ENCODE measurements at regions not wholly inside any gene's neighbourhood (a gene's known extent, or its start where the extent isn't known, plus 50 kb on each side); places are given as distances from the start of the nearest gene placed in this dataset.

DNA sequence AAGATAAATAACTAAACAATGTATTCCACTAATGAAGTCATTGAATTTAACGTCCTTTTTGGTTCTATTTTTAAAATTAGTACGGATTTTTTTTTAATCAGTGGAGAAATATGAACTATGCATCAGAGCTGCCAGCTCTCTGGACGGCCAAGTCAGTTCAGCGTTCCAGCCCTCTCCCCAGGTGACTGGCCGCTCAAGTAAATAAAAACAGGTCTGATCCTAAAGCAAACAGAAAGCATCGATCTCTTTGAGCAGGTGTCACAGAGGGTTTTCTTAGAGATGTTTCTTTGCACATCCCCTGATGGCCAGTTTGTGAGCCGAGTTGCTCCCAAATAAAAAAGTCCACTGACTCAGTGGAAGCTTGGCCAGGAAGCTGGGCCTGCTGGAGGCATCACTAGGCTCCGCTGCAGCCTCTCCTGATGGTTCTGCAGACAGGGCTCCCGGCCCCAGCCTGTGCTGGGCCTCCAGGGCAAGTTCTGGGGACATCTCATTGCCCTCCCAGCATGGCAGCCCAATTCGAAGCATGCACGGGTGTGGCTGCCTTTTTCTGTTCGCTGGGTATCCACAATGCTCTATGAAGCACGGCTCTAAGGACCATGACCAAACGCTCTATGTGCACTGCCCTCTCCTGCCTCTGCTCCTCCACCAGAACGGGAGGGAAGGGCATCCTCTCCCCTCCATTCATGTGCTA is 74.7 kb upstream of the PPP2R2D start:
- Histone ChIP-seq H3K79me2 (ENCODE audit: control insufficient read depth, low read length) (no peaks in the 10 kb centered on the region), H3K4me2 (ENCODE audit: low read length) (no peak overlapping the region), H3K4me3 (ENCODE audit: low read length) (no peak overlapping the region), H3K4me1 (ENCODE audit: control insufficient read depth, low read length) (no peaks in the 10 kb centered on the region), H3K27ac (ENCODE audit: low read depth, low read length) (no peak overlapping the region), H3K9me2 (replicated peaks; ENCODE audit: control insufficient read depth, low read length) (no peaks in the 10 kb centered on the region), H3F3A (ENCODE audit: control insufficient read depth, insufficient read depth) (no peaks in the 10 kb centered on the region), H3K9me3 (ENCODE audit: control insufficient read depth, insufficient read depth, low read length) (no peaks in the 10 kb centered on the region), H3K36me3 (ENCODE audit: control insufficient read depth, low read length) (no peaks in the 10 kb centered on the region), H3K27me3 (ENCODE audit: control insufficient read depth, low read length) (no peaks in the 10 kb centered on the region), H4K20me1 (ENCODE audit: control insufficient read depth, insufficient read depth, low read depth, low read length) (no peaks in the 10 kb centered on the region)
- TF ChIP-seq, protein P1, sequence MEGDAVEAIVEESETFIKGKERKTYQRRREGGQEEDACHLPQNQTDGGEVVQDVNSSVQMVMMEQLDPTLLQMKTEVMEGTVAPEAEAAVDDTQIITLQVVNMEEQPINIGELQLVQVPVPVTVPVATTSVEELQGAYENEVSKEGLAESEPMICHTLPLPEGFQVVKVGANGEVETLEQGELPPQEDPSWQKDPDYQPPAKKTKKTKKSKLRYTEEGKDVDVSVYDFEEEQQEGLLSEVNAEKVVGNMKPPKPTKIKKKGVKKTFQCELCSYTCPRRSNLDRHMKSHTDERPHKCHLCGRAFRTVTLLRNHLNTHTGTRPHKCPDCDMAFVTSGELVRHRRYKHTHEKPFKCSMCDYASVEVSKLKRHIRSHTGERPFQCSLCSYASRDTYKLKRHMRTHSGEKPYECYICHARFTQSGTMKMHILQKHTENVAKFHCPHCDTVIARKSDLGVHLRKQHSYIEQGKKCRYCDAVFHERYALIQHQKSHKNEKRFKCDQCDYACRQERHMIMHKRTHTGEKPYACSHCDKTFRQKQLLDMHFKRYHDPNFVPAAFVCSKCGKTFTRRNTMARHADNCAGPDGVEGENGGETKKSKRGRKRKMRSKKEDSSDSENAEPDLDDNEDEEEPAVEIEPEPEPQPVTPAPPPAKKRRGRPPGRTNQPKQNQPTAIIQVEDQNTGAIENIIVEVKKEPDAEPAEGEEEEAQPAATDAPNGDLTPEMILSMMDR (IDR thresholded peaks at IDR 0.05; ENCODE audit: low read depth, low read length, poor library complexity, severe bottlenecking), result no peak
- TF ChIP-seq EZH2phosphoT487 (IDR thresholded peaks at IDR 0.05; ENCODE audit: borderline replicate concordance, low read length), result no peak

DNA sequence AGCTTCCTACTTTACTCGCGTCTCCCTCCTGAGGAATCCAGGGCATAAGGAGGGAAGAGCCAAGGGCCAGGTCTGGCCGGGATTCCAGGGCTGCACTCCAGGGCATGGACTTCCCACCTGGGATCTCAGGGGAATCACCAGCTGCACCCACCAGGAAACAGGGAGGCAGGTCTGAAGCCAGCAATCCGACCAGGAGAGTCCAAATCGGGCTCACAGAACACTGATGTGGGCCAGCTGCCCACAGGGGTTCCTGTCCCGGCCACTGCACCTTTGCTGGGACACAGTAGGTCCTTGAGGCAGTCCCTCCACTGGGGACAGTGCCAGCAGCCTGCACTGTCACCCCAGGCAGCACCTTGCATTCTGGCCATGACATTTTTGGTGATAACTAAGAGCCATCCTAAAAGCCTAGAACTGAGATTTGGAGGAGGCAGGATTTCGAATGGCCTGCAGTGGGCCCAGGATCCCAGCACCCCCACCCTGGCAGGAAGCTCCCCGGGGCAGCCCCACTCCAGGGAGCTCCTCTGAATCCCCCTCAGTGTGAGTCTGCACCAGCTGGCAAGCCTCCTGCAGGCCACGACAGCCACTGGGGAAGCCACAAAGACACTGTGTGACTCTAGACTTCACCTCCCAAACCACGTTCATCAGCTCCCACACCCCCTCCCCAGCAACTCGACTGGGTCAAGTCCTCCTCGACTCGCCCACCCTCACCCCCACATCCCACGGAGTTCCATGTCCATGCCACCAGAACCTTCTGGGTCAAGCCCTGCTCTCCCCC is 71.5 kb upstream of the PPP2R2D start:
- H4K20me1 ChIP-seq (ENCODE audit: control insufficient read depth, insufficient read depth, low read depth, low read length), result no peaks in the 10 kb centered on the region
- TF ChIP-seq, protein P1 (IDR thresholded peaks at IDR 0.05; ENCODE audit: low read depth, low read length, poor library complexity, severe bottlenecking), result no peak
- no peak for TF ChIP-seq EZH2phosphoT487 (IDR thresholded peaks at IDR 0.05; ENCODE audit: borderline replicate concordance, low read length)

DNA sequence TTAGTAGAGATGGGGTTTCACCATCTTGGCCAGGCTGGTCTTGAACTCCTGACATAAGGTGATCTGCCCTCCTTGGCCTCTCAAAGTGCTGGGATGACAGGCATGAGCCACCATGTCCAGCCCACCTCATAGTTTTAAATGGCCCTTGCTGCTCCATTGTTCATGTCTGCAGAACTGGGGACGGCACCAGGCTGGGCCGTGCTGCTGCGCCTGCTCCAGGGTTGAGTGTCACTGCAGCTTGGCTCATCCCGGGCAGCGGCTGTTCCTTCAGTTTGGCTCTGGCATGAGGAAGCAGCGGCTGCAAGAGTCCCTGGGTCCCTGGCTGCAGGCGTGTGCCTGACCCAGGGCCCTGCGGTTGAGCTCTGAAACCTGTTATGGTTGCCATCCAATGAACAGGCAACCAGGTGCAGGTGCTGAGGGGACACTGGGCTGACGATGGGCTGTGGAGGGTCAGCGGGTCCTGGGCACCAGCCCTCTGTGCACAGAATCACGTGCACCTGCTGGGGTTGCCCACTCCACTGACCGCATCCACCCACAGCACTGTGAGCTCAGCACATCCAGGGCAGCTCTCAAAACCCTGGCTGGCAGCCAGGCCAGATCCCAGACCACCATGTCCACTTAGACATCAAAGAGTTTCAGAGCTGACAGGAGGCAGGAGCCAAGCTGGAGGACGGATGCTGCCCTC is 70.2 kb upstream of the PPP2R2D start:
- H3K4me1 ChIP-seq (ENCODE audit: control insufficient read depth, low read length), result no peaks in the 10 kb centered on the region
- no peaks in the 10 kb centered on the region for H3K36me3 ChIP-seq (ENCODE audit: control insufficient read depth, low read length)
- no peaks in the 10 kb centered on the region; the same call in 1 of the 2 replicates for H3K9me3 ChIP-seq (ENCODE audit: control insufficient read depth, insufficient read depth, low read length)
- no peaks in the 10 kb centered on the region for H4K20me1 ChIP-seq (ENCODE audit: control insufficient read depth, insufficient read depth, low read depth, low read length)
- TF ChIP-seq, protein P1 (IDR thresholded peaks at IDR 0.05; ENCODE audit: low read depth, low read length, poor library complexity, severe bottlenecking), result no peak
- no peak for TF ChIP-seq EZH2phosphoT487 (IDR thresholded peaks at IDR 0.05; ENCODE audit: borderline replicate concordance, low read length)
- H3F3A ChIP-seq (ENCODE audit: control insufficient read depth, insufficient read depth), result no peaks in the 10 kb centered on the region
- no peak overlapping the region for H3K27ac ChIP-seq (ENCODE audit: low read depth, low read length)
- H3K27me3 ChIP-seq (ENCODE audit: control insufficient read depth, low read length), result no peaks in the 10 kb centered on the region
- no peak overlapping the region for H3K4me2 ChIP-seq (ENCODE audit: low read length)
- H3K4me3 ChIP-seq (ENCODE audit: low read length), result no peak overlapping the region
- no peaks in the 10 kb centered on the region for H3K79me2 ChIP-seq (ENCODE audit: control insufficient read depth, low read length)
- H3K9me2 ChIP-seq (replicated peaks; ENCODE audit: control insufficient read depth, low read length), result no peaks in the 10 kb centered on the region

More for the DNA sequence above, 71.5 kb upstream of the PPP2R2D start:
- H3F3A ChIP-seq (ENCODE audit: control insufficient read depth, insufficient read depth), result no peaks in the 10 kb centered on the region
- H3K4me1 ChIP-seq (ENCODE audit: control insufficient read depth, low read length), result no peaks in the 10 kb centered on the region
- H3K9me3 ChIP-seq (ENCODE audit: control insufficient read depth, insufficient read depth, low read length), result no peaks in the 10 kb centered on the region; the same call in 1 of the 2 replicates
- H3K27me3 ChIP-seq (ENCODE audit: control insufficient read depth, low read length), result no peaks in the 10 kb centered on the region
- no peak overlapping the region for H3K27ac ChIP-seq (ENCODE audit: low read depth, low read length)
- no peak overlapping the region for H3K4me2 ChIP-seq (ENCODE audit: low read length)
- no peak overlapping the region for H3K4me3 ChIP-seq (ENCODE audit: low read length)
- H3K79me2 ChIP-seq (ENCODE audit: control insufficient read depth, low read length), result no peaks in the 10 kb centered on the region
- H3K36me3 ChIP-seq (ENCODE audit: control insufficient read depth, low read length), result no peaks in the 10 kb centered on the region
- H3K9me2 ChIP-seq (replicated peaks; ENCODE audit: control insufficient read depth, low read length), result no peaks in the 10 kb centered on the region

Measured in DOHH2 (cell line).